ENCODE measurements at regions not wholly inside any gene's neighbourhood (a gene's known extent, or its start where the extent isn't known, plus 50 kb on each side); places are given as distances from the start of the nearest gene placed in this dataset.
A peak's percentile ranks its signal among the peaks of the same experiment; 100 is the strongest.

DNA sequence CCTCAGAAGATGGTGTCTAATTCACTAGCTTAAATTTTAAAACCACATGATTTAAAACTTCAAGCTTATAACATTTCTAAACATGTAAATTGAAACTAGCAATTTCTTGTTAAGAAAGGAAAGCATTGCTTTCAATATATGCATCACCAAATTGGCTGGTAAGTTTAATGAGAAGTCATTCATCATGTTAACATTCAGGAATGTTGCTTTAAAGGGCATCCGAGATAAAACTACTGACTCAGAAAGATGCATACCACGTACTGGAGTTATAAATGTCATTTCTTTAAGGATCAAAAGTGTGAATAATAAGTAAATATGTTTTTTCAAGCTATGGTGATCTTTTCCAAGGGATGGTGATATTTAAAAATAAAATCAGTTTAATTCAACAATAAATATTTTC, 83.3 kb upstream of the VCX2 start:
- Histone ChIP-seq H3K36me3 (ENCODE audit: control insufficient read depth in 2 of 3, insufficient read depth in 3 of 3, low read length in 3 of 3) (no peaks in the 10 kb centered on the region), H3K9me3 (ENCODE audit: control insufficient read depth in 2 of 3, insufficient read depth in 1 of 3, low read length in 3 of 3) (no peaks in the 10 kb centered on the region), H3K4me1 (ENCODE audit: control insufficient read depth in 2 of 3, insufficient read depth in 2 of 3, low read depth in 1 of 3, low read length in 3 of 3) (no peaks in the 10 kb centered on the region), H3K27me3 (ENCODE audit: control insufficient read depth, insufficient read depth, low read length) (no peaks in the 10 kb centered on the region), H3K27ac (ENCODE audit: low read depth in 2 of 2, low read length in 2 of 2) (no peak overlapping the region), H3K9ac (ENCODE audit: low read length in 3 of 3) (no peak overlapping the region), H3K4me3 (ENCODE audit: low read length in 3 of 3) (no peak overlapping the region)
- FAIRE-seq (no peak), DNase-seq (peak in 2 of 5 donors; percentile 9 to 19)
- intact Hi-C loops (cut with DNase I), result no loop called here
- TF ChIP-seq CTCF (IDR thresholded peaks at IDR 0.05; ENCODE audit: borderline replicate concordance, extremely low read depth, insufficient read depth), result no peak

GRCh38 chrX:8272821-8273220, 101.8 kb upstream of the VCX2 start:
- FAIRE-seq (no peak), DNase-seq (no peak)
- no peak overlapping the region for H3K27ac ChIP-seq (ENCODE audit: low read depth in 2 of 2, low read length in 2 of 2)
- no peak overlapping the region for H3K9ac ChIP-seq (ENCODE audit: low read length in 3 of 3)
- H3K9me3 ChIP-seq (ENCODE audit: control insufficient read depth in 2 of 3, insufficient read depth in 1 of 3, low read length in 3 of 3), result no peaks in the 10 kb centered on the region
- intact Hi-C loops (cut with DNase I), result no loop called here
- H3K36me3 ChIP-seq (ENCODE audit: control insufficient read depth in 2 of 3, insufficient read depth in 3 of 3, low read length in 3 of 3), result no peaks in the 10 kb centered on the region
- TF ChIP-seq CTCF (IDR thresholded peaks at IDR 0.05; ENCODE audit: borderline replicate concordance, extremely low read depth, insufficient read depth), result no peak
- no peak overlapping the region for H3K4me3 ChIP-seq (ENCODE audit: low read length in 3 of 3)
- no peaks in the 10 kb centered on the region for H3K4me1 ChIP-seq (ENCODE audit: control insufficient read depth in 2 of 3, insufficient read depth in 2 of 3, low read depth in 1 of 3, low read length in 3 of 3)
- H3K27me3 ChIP-seq (ENCODE audit: control insufficient read depth, insufficient read depth, low read length), result no peaks in the 10 kb centered on the region

DNA sequence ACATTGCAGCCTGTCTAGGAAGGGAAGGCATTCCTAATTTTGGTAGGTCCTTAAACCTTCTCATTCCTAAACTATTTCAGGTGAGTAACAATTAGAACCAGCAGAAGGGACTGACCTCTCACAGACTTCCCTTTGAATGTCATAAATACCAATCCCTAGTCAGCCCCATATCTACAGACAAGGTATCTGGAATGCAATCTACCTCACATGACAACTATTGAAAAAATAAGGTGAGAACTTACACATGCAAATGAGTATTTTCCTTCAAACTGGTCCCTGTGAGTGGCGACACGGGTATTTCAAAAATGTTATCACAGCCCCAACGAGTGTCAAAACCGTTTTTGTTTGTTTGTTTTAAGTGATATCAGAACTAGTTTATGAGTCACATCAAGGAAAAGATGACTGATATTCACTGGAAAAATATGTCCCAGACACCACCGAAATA, 102.4 kb upstream of the VCX2 start:
- Histone ChIP-seq H3K27ac (ENCODE audit: low read depth in 2 of 2, low read length in 2 of 2) (no peak overlapping the region), H3K9me3 (ENCODE audit: control insufficient read depth in 2 of 3, insufficient read depth in 1 of 3, low read length in 3 of 3) (no peaks in the 10 kb centered on the region), H3K4me3 (ENCODE audit: low read length in 3 of 3) (no peak overlapping the region), H3K36me3 (ENCODE audit: control insufficient read depth in 2 of 3, insufficient read depth in 3 of 3, low read length in 3 of 3) (no peaks in the 10 kb centered on the region), H3K27me3 (ENCODE audit: control insufficient read depth, insufficient read depth, low read length) (no peaks in the 10 kb centered on the region), H3K9ac (ENCODE audit: low read length in 3 of 3) (no peak overlapping the region), H3K4me1 (ENCODE audit: control insufficient read depth in 2 of 3, insufficient read depth in 2 of 3, low read depth in 1 of 3, low read length in 3 of 3) (no peaks in the 10 kb centered on the region)
- FAIRE-seq (no peak), DNase-seq (no peak)
- no peak for TF ChIP-seq CTCF (IDR thresholded peaks at IDR 0.05; ENCODE audit: borderline replicate concordance, extremely low read depth, insufficient read depth)
- intact Hi-C loops (cut with DNase I), result no loop called here

- TF ChIP-seq CTCF (IDR thresholded peaks at IDR 0.05; ENCODE audit: borderline replicate concordance, extremely low read depth, insufficient read depth), result no peak
- Histone ChIP-seq H3K4me1 (ENCODE audit: control insufficient read depth in 2 of 3, insufficient read depth in 2 of 3, low read depth in 1 of 3, low read length in 3 of 3) (no peaks in the 10 kb centered on the region), H3K27ac (ENCODE audit: low read depth in 2 of 2, low read length in 2 of 2) (no peak overlapping the region), H3K36me3 (ENCODE audit: control insufficient read depth in 2 of 3, insufficient read depth in 3 of 3, low read length in 3 of 3) (no peaks in the 10 kb centered on the region), H3K27me3 (ENCODE audit: control insufficient read depth, insufficient read depth, low read length) (no peaks in the 10 kb centered on the region), H3K4me3 (ENCODE audit: low read length in 3 of 3) (no peak overlapping the region), H3K9ac (ENCODE audit: low read length in 3 of 3) (no peak overlapping the region), H3K9me3 (ENCODE audit: control insufficient read depth in 2 of 3, insufficient read depth in 1 of 3, low read length in 3 of 3) (no peaks in the 10 kb centered on the region)
- DNase-seq (no peak), FAIRE-seq (no peak)
- intact Hi-C loops (cut with DNase I), result no loop called here
Observed at GRCh38 chrX:8274170-8274569, 103.1 kb upstream of the VCX2 start.
